GM12878 (cell line): ENCODE measurements at regions not wholly inside any gene's neighbourhood (a gene's known extent, or its start where the extent isn't known, plus 50 kb on each side); places are given as distances from the start of the nearest gene placed in this dataset.

Source experiments
- ATAC-seq: fragments of 200-7000 bp; cut with Tn5 transposase; 3 replicates; pipeline ENCODE4 v1.9.1; 2020; ENCODE audit warnings: mild to moderate bottlenecking, moderate library complexity
- BruUV-seq: library from RNA; stranded (reverse); fragments of 400-500 nt; replicated peaks from 2 replicates; lab custom pipeline; 2021; lab: Mats Ljungman, UMichigan
- CTCF ChIA-PET: fragments of 300-600 bp; sonication (Branson Sonifier 250); formaldehyde crosslinking; extraction: SDS; loops from one replicate; lab custom pipeline; 2021; ENCODE audit warnings: inconsistent platforms; lab: Yijun Ruan, JAX
- POLR2A ChIA-PET: fragments of 350-600 bp; formaldehyde crosslinking; extraction: SDS; loops from one replicate; lab custom pipeline; 2021; ENCODE audit warnings: inconsistent platforms; lab: Charles Lee
- RAD21 ChIA-PET: fragments of 300-600 bp; sonication (Branson Sonifier 250); formaldehyde crosslinking; loops from one replicate; lab custom pipeline; 2023; ENCODE audit warnings: antibody characterized with exemption; ENCODE audit not compliant: unreplicated experiment; lab: Charles Lee
- SMC1A ChIA-PET: fragments of 300-600 bp; sonication (Branson Sonifier 250); formaldehyde crosslinking; loops from one replicate; lab custom pipeline; 2023; ENCODE audit not compliant: unreplicated experiment, uncharacterized antibody; lab: Charles Lee
- DNase-seq: peaks from one replicate; pipeline ENCODE4 v3.0.0-alpha.2; 2011; ENCODE audit warnings: low read depth, low spot score
- FAIRE-seq: peaks from 3 replicates; lab custom pipeline; 2011; peaks lifted over from hg19 to GRCh38; lab: Jason Lieb, UNC
- H2AFZ ChIP-seq: 2 replicates; pipeline ENCODE4 v1.6.0; 2011; ENCODE audit warnings: low read depth, low read length, control low read depth; ENCODE audit not compliant: control insufficient read depth
- H3K27ac ChIP-seq: 2 replicates; pipeline ENCODE4 v1.5.1; 2011; ENCODE audit warnings: control low read depth; ENCODE audit not compliant: control insufficient read depth, insufficient read depth
- H3K27me3 ChIP-seq, 2 experiments: replicated peaks in 1 of 2; 2 replicates each; pipeline versions ENCODE4 v1.6.0 to v1.6.1; 2011; ENCODE audit warnings: low read length in 1 of 2; ENCODE audit not compliant: control insufficient read depth in 2 of 2, insufficient read depth in 2 of 2
- H3K36me3 ChIP-seq, 2 experiments: 2 replicates each; pipeline ENCODE4 v1.5.1; 2011; ENCODE audit warnings: low read length in 1 of 2; ENCODE audit not compliant: control insufficient read depth in 2 of 2, insufficient read depth in 2 of 2
- H3K4me1 ChIP-seq: 2 replicates; pipeline ENCODE4 v1.6.1; 2011; ENCODE audit warnings: mild to moderate bottlenecking, low read length, moderate library complexity, mixed read lengths; ENCODE audit not compliant: control insufficient read depth, insufficient read depth
- H3K4me2 ChIP-seq: 2 replicates; pipeline ENCODE4 v1.6.0; 2011; ENCODE audit warnings: control low read depth; ENCODE audit not compliant: control insufficient read depth, insufficient read depth
- H3K4me3 ChIP-seq: fragments of 200-600 bp; sonication (generic); 2 replicates; pipeline ENCODE4 v1.5.1; 2016
- H3K79me2 ChIP-seq: 2 replicates; pipeline ENCODE4 v1.6.0; 2011; ENCODE audit warnings: low read length; ENCODE audit not compliant: control insufficient read depth, insufficient read depth
- H3K9ac ChIP-seq: 2 replicates; pipeline ENCODE4 v1.8.0; 2011; ENCODE audit warnings: low read length, control low read depth, mixed read lengths; ENCODE audit not compliant: control insufficient read depth, insufficient read depth
- H3K9me3 ChIP-seq: replicated peaks from 3 replicates; pipeline ENCODE4 v1.5.1; 2011; ENCODE audit warnings: mild to moderate bottlenecking, low read length; ENCODE audit not compliant: control insufficient read depth, insufficient read depth
- H4K20me1 ChIP-seq: 2 replicates; pipeline ENCODE4 v1.6.0; 2011; ENCODE audit not compliant: control insufficient read depth, insufficient read depth
- BHLHE40 ChIP-seq, 2 experiments: fragments of 450-650 bp in 1 of 2; IDR thresholded peaks; 2 replicates each; pipeline ENCODE4 v1.6.1; 2011 to 2017; ENCODE audit warnings: low read depth in 2 of 2, borderline replicate concordance in 1 of 2, improper control_type of control experiment in 1 of 2, low read length in 1 of 2, mild to moderate bottlenecking in 1 of 2
- EED ChIP-seq: sonication (generic); IDR thresholded peaks from 2 replicates; pipeline ENCODE4 v1.6.1; 2016; ENCODE audit warnings: antibody characterized with exemption, low read depth
- EP300 ChIP-seq, 2 experiments: fragments of 150-350 bp in 1 of 2; IDR thresholded peaks; 2 replicates each; pipeline ENCODE4 v1.6.1; 2011 to 2012; ENCODE audit warnings: low read depth in 2 of 2, low read length in 2 of 2, borderline replicate concordance in 1 of 2, improper control_type of control experiment in 1 of 2, inconsistent platforms in 1 of 2; ENCODE audit not compliant: control insufficient read depth in 1 of 2
- HCFC1 ChIP-seq: fragments of 150-350 bp; IDR thresholded peaks from 2 replicates; pipeline ENCODE4 v1.6.1; 2014; ENCODE audit warnings: low read length
- NFIC ChIP-seq: IDR thresholded peaks from 2 replicates; pipeline ENCODE4 v1.6.1; 2012; ENCODE audit warnings: low read depth, mild to moderate bottlenecking, inconsistent platforms, low read length, moderate library complexity
- NFYB ChIP-seq: IDR thresholded peaks from 2 replicates; pipeline ENCODE4 v1.6.1; 2011; ENCODE audit warnings: low read depth, mild to moderate bottlenecking, low read length, improper control_type of control experiment, moderate library complexity; ENCODE audit not compliant: insufficient read depth
- NR2F1 ChIP-seq: fragments of 450-650 bp; conservative IDR thresholded peaks from 2 replicates; pipeline ENCODE4 v1.6.1; 2017; ENCODE audit warnings: mild to moderate bottlenecking
- RAD21 ChIP-seq: IDR thresholded peaks from 2 replicates; pipeline ENCODE4 v1.6.1; 2011; ENCODE audit warnings: mild to moderate bottlenecking, low read depth, low read length, moderate library complexity; ENCODE audit not compliant: insufficient read depth
- RAD51 ChIP-seq: fragments of 450-650 bp; IDR thresholded peaks from 2 replicates; pipeline ENCODE4 v1.6.1; 2016; ENCODE audit warnings: moderate library complexity, mild to moderate bottlenecking, inconsistent platforms
- RELA ChIP-seq: fragments of 450-650 bp; IDR thresholded peaks from 2 replicates; pipeline ENCODE4 v1.8.0; 2014; ENCODE audit warnings: borderline replicate concordance; ENCODE audit not compliant: partially characterized antibody
- WGBS: methylation state at CpG from one replicate; pipeline ENCODE4 v1.1.6; 2016; ENCODE audit warnings: low lambda C conversion rate; ENCODE audit not compliant: insufficient replicate concordance, insufficient coverage; ENCODE audit errors: missing lambda C conversion rate; 5-methylcytosine and 5-hydroxymethylcytosine counted together
- in situ Hi-C: fragments of 300-500 bp; cut with MboI; formaldehyde crosslinking; loops from 9 replicates; pipeline ENCODE4 v1.14.3; 2018; ENCODE audit warnings: mixed read lengths
- intact Hi-C: fragments of 100-400 bp; cut with micrococcal nuclease; formaldehyde crosslinking; loops from one replicate; pipeline ENCODE4 v1.14.2; 2022; ENCODE audit not compliant: unreplicated experiment
- TF ChIP-seq, protein P1 (sequence below): fragments of 450-650 bp; IDR thresholded peaks from 2 replicates; pipeline ENCODE4 v1.6.1; 2017; ENCODE audit warnings: low read depth, mild to moderate bottlenecking, moderate library complexity
- TF ChIP-seq, protein P2 (sequence below): IDR thresholded peaks from 2 replicates; pipeline ENCODE4 v1.6.1; 2012; ENCODE audit warnings: improper control_type of control experiment, low read depth, low read length; ENCODE audit not compliant: insufficient replicate concordance
- TF ChIP-seq, protein P3 (sequence below): IDR thresholded peaks from 2 replicates; pipeline ENCODE4 v1.6.1; 2011; ENCODE audit warnings: low read depth, mild to moderate bottlenecking, low read length, moderate library complexity, borderline replicate concordance; ENCODE audit errors: extremely low read depth

DNA sequence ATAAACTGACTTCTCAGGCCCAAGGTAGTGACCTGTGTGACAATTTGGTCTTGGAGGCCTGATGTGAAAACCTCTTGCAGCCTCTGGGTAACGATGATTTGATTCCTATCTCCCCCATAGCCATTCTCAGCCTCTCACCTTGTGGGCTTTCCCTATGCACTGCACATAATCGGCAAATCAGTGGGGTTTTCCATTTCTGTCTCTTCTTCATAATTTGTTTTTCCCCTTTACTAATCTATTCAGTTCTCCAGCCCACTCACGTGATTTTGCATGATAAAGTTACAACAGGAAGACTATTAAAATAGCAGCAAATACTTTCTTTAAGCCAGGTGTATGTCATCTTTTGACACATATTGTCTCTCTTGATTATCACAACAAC is 893.7 kb downstream of the TFAP2A start:
- Histone ChIP-seq H3K4me1 (no peaks in the 10 kb centered on the region), H3K79me2 (no peaks in the 10 kb centered on the region), H3K36me3 (no peaks in the 10 kb centered on the region), H2AFZ (peak overlapping the region; percentile 28; the same call in 1 of the 2 replicates), H3K27me3 (no peaks in the 10 kb centered on the region), H3K9me3 (no peaks in the 10 kb centered on the region; the same call in 2 of the 3 replicates), H3K4me2 (no peak overlapping the region), H3K27ac (peak overlapping the region; percentile 50; the same call in 1 of the 2 replicates), H3K4me3 (no peak overlapping the region), H3K9ac (no peak overlapping the region), H4K20me1 (no peaks in the 10 kb centered on the region)
- ATAC-seq = peak; percentile 73
- intact Hi-C loops (loop anchor here (2.0 kb wide), 1 partner anchor 14 kb away; no protein-coding TSS in a partner anchor), in situ Hi-C loops (no loop called here)
- ChIA-PET SMC1A (interaction anchor here (0.7 to 5.8 kb wide), 6 partner anchors 16 to 245 kb away, joined by 3 to 43 read pairs (median 4); no protein-coding TSS in a partner anchor), POLR2A (interaction anchor here (0.6 to 0.8 kb wide), 2 partner anchors 10 to 16 kb away, joined by 3 to 7 read pairs; no protein-coding TSS in a partner anchor), CTCF (interaction anchor here (1.1 kb wide), 1 partner anchor 16 kb away, joined by 3 read pairs; no protein-coding TSS in a partner anchor), RAD21 (interaction anchor here (1.3 kb wide), 1 partner anchor 14 kb away, joined by 3 read pairs; no protein-coding TSS in a partner anchor)
- no TSS peak for BruUV-seq
- no peak for FAIRE-seq
- peak; percentile 91 to 96 for TF ChIP-seq BHLHE40 (IDR thresholded peaks at IDR 0.05; ENCODE audit: borderline replicate concordance in 1 of 2, low read depth in 2 of 2, low read length in 1 of 2)
- TF ChIP-seq NFIC = peak; percentile 69; the same call in 1 of the 2 replicates
- peak; percentile 81 for TF ChIP-seq RAD51
- 0 out of 2 replicates have a peak, but pooled peaks have one; percentile 20 for TF ChIP-seq NR2F1
- no peak for TF ChIP-seq NFYB
- peak in 1 of 2 experiments; percentile 34; a peak in 2 of 4 replicates for TF ChIP-seq EP300 (IDR thresholded peaks at IDR 0.05; ENCODE audit: borderline replicate concordance in 1 of 2, control insufficient read depth in 1 of 2, low read depth in 2 of 2, low read length in 2 of 2)
- 0 out of 2 replicates have a peak, but pooled peaks have one; percentile 24 for TF ChIP-seq EED
- TF ChIP-seq, protein P1, sequence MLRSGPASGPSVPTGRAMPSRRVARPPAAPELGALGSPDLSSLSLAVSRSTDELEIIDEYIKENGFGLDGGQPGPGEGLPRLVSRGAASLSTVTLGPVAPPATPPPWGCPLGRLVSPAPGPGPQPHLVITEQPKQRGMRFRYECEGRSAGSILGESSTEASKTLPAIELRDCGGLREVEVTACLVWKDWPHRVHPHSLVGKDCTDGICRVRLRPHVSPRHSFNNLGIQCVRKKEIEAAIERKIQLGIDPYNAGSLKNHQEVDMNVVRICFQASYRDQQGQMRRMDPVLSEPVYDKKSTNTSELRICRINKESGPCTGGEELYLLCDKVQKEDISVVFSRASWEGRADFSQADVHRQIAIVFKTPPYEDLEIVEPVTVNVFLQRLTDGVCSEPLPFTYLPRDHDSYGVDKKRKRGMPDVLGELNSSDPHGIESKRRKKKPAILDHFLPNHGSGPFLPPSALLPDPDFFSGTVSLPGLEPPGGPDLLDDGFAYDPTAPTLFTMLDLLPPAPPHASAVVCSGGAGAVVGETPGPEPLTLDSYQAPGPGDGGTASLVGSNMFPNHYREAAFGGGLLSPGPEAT = peak; percentile 69; the same call in 1 of the 2 replicates
- peak; percentile 13; the same call in 1 of the 2 replicates for TF ChIP-seq RAD21
- TF ChIP-seq RELA = peak; percentile 9
- TF ChIP-seq, protein P2, sequence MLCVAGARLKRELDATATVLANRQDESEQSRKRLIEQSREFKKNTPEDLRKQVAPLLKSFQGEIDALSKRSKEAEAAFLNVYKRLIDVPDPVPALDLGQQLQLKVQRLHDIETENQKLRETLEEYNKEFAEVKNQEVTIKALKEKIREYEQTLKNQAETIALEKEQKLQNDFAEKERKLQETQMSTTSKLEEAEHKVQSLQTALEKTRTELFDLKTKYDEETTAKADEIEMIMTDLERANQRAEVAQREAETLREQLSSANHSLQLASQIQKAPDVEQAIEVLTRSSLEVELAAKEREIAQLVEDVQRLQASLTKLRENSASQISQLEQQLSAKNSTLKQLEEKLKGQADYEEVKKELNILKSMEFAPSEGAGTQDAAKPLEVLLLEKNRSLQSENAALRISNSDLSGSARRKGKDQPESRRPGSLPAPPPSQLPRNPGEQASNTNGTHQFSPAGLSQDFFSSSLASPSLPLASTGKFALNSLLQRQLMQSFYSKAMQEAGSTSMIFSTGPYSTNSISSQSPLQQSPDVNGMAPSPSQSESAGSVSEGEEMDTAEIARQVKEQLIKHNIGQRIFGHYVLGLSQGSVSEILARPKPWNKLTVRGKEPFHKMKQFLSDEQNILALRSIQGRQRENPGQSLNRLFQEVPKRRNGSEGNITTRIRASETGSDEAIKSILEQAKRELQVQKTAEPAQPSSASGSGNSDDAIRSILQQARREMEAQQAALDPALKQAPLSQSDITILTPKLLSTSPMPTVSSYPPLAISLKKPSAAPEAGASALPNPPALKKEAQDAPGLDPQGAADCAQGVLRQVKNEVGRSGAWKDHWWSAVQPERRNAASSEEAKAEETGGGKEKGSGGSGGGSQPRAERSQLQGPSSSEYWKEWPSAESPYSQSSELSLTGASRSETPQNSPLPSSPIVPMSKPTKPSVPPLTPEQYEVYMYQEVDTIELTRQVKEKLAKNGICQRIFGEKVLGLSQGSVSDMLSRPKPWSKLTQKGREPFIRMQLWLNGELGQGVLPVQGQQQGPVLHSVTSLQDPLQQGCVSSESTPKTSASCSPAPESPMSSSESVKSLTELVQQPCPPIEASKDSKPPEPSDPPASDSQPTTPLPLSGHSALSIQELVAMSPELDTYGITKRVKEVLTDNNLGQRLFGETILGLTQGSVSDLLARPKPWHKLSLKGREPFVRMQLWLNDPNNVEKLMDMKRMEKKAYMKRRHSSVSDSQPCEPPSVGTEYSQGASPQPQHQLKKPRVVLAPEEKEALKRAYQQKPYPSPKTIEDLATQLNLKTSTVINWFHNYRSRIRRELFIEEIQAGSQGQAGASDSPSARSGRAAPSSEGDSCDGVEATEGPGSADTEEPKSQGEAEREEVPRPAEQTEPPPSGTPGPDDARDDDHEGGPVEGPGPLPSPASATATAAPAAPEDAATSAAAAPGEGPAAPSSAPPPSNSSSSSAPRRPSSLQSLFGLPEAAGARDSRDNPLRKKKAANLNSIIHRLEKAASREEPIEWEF = no peak
- TF ChIP-seq, protein P3, sequence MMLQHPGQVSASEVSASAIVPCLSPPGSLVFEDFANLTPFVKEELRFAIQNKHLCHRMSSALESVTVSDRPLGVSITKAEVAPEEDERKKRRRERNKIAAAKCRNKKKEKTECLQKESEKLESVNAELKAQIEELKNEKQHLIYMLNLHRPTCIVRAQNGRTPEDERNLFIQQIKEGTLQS = no peak
- TF ChIP-seq HCFC1 = no peak
- DNase-seq = peak; percentile 26
- WGBS = 0% methylated on average over 3 of the region's 3 CpGs
